ENCODE measurements at regions not wholly inside any gene's neighbourhood (a gene's known extent, or its start where the extent isn't known, plus 50 kb on each side); places are given as distances from the start of the nearest gene placed in this dataset.

DNA sequence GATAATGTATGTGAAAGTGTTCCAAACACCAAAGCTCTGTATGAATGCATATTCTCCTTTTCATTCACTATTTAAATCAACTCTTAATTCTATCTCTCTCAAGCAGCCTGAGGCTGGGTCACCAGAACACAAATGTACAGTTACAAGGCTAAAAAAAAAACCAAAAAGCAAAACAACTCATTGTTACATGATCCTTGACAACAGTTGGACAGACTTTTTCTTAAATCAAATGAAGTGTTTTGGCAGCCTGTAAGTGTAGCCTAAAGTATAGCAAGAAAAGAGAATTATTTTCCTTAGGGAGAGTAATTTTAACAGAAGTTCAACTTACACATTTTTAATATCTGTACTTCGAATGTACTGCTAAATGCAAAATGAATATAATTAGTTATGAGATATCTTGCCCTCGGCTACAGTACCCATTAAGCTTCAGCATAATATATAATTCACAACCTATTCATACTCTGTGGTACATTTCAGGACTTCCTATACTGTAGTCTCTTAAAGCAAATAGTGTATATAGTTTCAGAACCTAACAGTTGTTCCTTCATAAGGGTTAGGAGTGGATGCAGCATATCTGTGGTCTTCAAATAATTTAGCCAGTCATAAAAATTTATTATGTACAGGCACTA is 214.0 kb upstream of the BTG1 start:
- DNase-seq (ENCODE audit: low spot score), result no peak

DNA sequence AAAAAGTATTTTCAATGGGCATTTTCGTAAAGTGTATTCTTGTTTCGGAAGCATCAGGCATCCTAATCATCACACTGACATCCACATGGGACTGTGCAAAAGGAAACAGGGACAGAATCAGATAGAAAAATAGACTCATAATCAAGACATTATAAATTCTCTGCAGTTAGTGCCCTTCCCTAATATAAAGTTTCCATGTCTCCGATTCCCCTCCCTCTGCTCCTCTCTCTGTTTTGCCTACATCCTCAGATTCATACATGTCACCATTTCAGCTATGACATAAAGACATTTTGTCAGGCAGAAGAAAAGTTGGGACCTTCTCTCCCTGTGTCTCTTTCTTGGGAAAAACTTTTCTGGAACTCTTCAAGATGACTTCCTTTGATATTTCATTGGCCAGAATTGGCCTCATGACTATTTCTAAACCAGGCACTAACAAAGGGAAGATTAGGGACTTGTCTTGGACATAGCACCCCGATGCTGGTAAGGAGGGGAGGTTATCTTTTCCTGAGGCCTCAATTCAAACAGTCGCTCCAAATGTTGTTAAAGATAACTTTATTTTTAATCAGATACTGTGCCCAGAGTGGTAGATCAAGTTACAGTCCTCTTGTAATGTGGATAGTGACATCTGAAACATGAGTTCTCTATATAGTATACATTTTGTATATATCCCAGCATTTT is 212.1 kb upstream of the BTG1 start:
- DNase-seq (ENCODE audit: low spot score), result no peak

DNA sequence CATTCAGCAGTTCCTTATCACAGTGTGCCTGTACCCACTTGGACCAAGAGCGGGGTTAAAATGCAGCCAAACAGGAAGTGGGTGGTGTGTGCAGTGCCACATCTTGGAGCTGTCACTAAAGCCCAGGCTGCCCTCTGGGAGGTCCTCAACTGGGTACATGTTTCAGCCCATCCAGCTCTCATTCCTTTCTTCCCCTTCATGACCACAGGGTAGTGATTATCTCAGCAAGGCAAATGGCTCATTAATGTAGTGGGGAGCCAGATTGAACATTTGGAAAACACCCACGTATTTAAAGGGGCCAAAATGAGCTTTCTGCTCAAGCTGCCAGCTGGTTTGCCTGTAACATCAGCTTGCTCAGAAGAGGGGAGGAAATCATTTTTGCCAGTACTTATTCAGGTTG is 210.8 kb upstream of the BTG1 start:
- no peak for DNase-seq (ENCODE audit: low spot score)

DNA sequence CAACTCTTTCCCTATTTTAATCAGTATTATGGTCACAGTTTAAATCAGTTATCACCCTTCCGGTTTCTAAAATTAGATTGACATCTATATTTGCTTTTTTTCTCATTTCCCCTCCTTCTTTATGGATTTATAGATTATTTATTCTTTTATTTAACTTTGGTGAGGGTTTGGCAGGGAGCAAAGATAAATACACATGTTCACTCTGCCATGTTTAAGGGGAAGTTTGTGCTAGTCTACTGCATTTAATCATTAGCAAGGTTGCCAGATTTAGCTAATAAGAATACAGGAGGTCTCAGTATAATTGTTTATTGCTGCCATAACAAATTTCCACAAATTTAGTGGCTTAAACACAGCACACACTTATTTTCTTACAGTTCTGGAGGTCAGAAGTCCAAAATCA is 204.0 kb upstream of the BTG1 start:
- DNase-seq (ENCODE audit: low spot score), result no peak

DNA sequence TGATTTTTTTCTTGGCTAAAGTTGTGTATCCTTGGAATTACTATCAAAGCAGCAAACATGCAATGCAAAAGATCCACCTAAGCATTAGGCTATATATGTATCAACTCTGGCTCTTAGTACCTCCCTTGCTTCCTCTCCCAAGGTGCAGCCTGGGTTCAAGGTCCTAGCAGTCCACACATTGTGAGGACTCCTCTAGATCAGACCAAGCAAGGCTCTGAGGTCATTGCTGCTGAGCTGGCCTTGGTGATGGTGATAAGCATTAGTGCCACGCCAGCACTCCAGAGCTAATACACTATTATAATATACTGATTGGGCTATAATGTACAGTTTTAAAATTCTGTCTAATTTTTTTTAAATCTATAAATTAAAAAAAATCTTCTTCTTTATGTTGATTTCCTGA is 196.9 kb upstream of the BTG1 start:
- DNase-seq (ENCODE audit: low spot score), result no peak

DNA sequence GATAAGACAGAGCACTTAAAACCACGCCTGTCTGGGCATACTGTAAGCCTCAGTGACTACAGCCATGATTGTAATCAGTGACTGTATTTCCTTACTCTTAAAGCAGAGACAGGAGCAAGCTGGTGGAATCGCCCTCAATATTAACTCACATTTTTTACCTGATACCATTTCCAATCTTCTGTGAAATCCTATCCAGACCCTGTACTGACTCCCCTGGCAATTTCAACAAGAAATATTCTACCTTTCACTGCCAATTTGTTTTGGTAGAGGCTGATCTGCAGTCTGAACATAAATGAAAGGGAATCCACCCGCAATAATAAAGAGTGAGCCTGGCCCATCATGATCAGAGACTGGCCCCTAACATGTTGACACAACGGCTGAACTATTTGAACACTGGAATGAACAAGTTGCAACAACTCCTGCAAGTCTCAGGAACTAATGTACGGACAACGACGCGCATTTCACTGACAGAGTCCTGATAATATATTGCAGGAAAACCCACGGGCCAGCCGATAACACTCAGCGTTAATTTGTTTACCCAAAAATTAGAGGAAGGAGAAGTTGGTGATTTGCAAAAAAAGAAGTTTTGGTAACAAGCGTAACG is 195.5 kb upstream of the BTG1 start:
- no peak for DNase-seq (ENCODE audit: low spot score)

DNA sequence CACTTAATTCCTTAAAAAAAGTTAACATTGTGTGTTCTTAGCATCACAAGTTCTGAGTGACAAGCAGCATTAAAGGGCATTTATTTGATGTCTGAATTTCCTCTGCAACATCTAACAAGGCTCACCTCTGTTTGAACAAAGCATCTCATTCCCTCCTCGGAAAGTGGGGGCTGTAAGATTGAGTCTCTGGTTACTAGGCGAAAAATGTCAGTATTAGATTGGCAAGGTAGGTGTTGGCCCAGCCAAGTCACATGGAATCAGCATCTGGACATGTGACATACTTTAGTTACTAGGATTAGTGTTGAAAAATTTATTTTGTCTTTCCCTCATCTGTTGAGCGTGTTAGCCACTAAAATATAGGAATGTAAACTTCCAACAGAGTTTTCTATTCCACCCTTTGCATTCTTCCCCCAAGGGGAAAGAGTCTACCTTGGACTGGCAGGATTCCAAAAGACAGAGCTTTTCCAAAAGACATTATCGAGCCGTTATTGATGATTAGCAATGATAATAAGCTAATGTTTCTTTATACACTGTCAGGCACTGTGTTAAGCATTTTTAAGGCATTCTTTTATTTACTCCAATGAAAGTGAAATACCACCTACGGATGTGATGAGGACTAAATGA is 194.9 kb upstream of the BTG1 start:
- DNase-seq (ENCODE audit: low spot score), result no peak

DNA sequence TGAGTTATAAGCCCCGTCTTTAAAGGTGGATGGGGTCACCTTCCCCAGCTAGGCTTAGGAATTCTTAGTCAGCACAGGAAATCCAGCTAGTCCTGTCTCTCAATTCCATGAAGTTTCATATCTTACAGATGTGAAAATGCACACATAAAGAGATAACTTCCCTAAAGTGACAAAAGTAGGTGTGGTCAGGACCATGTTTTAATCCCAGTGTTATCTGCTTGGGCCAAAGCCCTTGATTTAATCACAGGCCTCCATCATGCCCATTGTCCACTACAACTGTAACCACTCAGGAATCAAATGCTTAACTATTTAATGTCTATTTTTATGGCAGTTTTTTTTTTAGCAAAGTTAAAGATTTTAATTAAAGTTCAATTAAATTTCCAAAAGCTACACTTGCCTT is 194.4 kb upstream of the BTG1 start:
- DNase-seq (ENCODE audit: low spot score), result no peak

DNA sequence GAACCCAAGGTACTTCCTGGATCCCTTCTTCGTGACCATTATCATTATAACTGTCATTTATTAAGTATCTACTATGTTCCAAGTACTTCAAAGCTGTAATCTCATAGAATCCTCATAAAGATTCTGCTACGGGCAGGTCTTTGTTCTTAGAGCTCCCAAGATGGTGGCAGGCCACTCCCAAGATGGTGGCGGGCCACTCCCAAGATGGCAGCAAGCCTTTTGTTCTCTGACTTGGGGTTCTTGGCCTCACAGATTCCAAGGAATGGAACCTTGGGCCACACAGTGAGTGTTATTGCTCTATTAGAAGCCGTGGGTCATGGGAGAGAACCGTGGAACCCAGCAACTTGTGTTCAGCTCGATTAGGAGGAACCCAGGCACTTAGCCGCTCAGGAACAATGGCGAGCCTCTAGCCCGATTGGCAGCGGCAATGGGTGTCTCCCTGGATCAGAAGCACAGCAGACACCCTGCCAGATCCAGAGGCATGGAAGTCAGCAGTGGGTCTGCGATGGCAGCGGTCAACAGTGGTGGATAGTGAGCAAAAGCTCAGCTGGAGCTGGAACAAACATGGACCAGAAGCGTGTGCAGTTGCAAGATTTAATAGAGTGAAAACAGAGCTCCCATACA is 193.7 kb upstream of the BTG1 start:
- DNase-seq (ENCODE audit: low spot score), result no peak

DNA sequence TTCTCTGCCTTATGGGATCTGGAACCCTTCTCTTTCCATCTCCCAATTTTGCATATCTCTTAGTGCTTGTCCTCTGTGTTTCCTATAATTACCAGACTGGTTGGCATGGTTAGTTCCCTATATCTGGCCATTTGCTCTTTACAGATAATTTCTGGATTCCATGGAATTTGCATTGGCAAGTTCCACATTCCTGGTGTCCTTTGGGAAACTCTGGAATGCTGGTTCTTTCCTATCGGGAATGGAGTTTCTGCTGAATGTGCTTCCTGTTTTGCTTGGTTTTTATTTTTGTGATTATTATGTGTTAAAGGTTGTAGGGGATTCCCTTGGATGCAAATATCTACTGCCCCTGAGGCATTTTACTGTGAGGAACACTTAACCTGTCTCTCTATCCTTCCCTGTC is 193.0 kb upstream of the BTG1 start:
- DNase-seq (ENCODE audit: low spot score), result no peak

DNA sequence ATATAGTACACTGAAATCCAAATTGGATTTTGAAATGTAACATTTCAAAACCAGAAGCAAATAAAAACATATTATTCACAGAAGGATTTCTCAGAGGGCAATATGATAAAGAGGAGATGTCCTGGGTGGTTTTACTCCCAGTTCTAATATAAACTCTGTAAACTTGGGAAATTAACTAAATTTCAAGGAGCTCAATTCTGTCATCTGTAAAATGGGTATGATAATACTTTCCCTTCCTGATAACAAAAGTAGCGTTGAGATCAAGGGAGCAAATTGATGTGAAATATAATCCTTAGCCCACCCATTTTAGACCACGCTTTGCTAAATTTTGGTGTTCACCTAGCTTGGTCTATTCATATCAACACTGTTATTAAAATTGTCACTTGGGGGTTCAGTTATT is 192.5 kb upstream of the BTG1 start:
- no peak for DNase-seq (ENCODE audit: low spot score)

DNA sequence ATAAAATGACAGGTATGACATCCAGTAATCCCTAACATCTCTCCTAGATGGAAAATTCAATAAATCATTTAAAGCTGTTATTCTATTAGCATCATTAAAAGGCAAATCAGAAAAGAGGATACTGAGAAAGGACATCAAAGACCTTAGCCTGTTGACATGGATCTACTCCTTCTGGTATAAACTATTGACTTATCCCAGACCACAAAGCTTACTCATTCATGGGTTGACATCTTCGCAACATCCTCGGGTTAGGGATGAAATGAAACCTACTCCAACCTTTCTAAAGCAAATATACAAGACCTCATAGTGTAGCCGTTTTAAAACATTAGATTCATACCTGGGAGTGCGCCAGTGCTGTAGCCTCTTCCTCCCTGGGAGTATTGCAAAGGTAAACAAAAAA is 191.5 kb upstream of the BTG1 start:
- no peak for DNase-seq (ENCODE audit: low spot score)

DNA sequence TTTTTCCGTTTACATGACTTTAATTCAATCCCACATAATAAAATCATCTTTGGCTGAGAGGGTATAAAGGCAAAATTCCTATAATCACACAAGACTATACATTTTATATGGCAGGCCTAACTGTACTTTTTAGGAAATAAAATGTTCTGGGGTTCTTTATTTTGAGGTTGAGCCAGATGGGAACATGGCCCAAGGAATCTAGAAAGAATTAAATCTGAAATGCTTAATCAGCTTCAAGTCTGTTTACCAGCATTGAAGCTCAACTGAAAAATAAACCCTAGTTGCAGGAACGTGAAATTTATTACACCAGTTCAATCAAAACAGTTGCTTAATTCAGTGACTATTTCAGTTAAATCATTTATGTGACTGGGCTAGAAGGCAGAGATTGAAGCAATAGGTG is 191.0 kb upstream of the BTG1 start:
- no peak for DNase-seq (ENCODE audit: low spot score)

DNA sequence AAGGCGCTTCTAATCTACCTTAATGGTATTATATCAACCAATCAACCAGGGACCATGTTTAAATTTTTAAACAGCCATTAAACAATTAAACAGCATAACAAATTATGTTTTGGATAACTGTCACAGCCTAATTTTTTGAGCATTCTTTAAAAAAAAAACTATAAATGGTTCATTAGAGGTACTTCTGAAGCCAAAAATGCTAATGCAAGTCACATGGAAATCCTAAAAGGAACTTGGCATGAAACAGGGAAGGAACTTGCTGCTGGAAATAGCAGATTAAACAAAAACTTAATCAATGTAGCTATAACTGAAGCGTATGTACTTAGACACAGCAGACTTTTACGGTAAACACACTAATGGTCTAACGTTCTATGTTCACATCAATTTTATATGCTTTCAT is 190.2 kb upstream of the BTG1 start:
- DNase-seq (ENCODE audit: low spot score), result no peak

DNA sequence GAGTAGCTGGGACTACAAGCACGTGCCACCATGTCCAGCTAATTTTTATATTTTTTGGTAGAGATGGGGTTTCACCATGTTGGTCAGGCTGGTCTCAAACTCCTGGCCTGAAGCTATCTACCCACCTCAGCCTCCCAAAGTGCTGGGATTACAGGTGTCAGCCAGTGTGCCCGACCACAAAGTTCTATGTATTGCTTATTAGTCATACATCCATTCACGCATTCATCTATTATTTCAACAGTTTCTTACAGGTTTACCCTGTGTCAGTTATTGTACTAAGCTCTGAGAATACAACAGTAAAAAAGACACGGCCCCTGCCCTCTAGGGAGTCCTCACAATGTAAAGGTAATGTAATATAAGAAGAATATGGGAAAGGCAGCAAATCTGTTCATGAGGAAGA is 188.9 kb upstream of the BTG1 start:
- no peak for DNase-seq (ENCODE audit: low spot score)

DNA sequence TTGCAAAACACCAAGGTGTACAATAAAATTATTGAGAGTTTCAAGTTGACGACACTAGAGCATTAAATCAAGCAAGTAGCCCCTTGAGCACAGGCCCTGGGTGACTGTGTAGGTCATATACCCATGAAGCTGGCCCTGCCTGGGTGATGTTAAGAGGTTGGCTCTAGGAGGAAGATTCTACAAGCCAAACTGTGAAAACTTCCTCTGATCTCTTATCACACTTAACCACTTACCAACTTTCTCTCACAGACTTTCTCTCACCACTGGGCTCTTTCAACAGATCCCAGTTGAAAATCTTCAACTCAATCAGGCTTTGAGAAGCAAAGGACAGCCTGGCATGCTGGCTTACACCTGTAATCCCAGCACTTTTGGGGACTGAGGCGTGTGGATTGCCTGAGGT is 186.9 kb upstream of the BTG1 start:
- no peak for DNase-seq (ENCODE audit: low spot score)

DNA sequence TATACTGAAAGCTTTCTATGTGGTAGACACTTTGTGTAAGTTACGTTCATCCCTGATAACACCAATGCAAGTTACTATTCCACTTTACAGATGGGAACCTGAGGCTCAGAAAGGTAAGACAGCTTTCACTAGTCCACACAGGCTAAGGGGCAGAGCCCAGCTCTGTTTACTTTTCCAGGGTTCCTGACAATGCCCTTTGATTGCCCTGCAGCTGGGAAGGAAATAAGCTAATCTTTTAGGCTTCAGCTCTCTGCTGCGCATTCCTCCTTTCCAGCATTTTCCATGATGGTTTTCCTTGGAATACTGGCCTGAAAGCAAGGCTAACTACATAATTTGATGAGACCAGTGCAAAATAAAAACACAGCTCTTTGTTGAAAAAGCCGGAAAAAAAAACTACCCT is 185.7 kb upstream of the BTG1 start:
- peak; percentile 15 for DNase-seq (ENCODE audit: low spot score)

DNA sequence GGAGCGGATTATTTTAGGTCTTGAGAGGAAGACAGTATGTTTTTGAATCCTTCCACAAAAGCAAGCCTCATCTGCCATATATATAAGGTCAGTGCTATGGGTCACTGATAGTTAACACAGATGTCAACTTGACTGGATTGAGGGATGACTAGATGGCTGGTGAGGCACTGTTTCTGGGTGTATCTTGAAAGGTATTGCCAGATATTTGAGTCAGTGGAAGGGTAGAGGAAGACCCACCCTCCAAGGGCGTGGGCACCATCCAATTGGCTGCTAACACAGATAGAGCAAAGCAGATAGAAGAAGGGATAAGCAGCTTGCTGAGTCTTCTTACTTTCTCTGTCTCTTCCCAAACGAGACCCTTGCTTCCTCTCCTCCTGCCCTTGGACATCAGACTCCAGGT is 185.0 kb upstream of the BTG1 start:
- no peak for DNase-seq (ENCODE audit: low spot score)

DNA sequence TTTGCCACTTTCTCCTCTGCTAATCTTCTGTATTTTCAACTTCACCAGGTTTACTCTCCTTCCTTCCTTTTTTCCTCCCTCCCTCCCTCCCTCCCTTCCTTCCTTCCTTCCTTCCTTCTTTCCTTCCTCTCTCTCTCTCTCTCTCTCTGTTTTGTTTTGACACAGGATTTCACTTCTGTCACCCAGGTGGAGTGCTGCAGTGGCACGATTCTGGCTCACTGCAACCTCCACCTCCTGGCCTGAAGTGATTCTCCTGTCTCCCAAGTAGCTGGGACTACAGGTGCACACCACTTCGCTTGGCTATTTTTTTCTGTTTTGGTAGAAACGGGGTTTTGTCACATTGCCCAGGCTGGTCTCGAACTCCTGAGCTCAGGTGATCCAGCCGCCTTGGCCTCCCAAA is 181.2 kb upstream of the BTG1 start:
- DNase-seq (ENCODE audit: low spot score), result no peak

DNA sequence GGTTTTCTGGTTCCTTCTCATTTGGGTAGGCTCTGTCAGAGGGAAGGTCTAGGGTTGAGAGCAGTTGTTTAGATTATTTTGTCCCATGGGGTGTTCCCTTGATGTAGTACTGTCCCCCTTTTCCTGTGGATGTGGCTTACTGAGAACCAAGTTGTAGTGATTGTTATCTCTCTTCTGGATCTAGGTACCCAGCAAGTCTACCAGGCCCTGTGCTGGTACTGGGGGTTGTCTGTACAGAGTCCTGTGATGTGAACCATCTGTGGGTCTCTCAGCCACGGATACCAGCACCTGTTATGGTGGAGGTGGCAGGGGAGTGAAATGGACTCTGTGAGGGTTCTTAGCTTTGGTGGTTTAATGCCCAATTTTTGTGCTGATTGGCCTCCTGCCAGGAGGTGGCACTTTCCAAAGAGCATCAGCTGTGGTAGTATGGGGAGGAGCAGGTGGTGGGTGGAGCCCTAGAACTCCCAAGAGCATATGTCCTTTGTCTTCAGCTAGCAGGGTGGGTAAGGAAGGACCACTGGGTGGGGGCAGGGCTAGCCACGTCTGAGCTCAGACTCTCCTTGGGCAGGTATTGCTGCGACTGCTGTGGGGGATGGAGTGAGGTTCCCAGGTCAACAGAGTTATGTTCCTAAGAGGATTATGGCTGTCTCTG is 179.3 kb upstream of the BTG1 start:
- no peak for DNase-seq (ENCODE audit: low spot score)

DNA sequence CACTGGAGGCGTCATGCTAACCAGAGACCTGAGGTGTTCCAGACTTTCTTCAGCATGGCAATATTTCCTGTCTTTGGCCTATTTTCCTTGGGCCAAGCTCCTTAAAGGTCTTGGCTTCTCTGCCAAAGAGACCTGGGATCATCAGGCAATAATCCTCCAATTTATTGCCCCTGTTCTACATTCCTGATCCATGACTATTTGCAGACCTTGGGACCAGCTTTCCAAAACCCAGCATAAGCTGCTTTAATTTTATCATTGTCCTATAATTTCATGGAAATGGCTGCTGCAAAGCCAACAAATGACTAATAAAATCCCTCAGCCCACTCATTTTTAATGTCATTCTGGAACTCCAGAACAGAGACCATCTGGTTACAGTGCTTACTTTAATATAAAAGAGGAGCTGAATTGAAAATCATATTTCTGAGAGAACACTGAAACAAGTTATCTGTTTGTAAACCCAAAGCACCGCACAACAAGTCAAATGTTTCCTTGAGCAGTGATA is 166.9 kb upstream of the BTG1 start:
- no peak for DNase-seq (ENCODE audit: low spot score)

DNA sequence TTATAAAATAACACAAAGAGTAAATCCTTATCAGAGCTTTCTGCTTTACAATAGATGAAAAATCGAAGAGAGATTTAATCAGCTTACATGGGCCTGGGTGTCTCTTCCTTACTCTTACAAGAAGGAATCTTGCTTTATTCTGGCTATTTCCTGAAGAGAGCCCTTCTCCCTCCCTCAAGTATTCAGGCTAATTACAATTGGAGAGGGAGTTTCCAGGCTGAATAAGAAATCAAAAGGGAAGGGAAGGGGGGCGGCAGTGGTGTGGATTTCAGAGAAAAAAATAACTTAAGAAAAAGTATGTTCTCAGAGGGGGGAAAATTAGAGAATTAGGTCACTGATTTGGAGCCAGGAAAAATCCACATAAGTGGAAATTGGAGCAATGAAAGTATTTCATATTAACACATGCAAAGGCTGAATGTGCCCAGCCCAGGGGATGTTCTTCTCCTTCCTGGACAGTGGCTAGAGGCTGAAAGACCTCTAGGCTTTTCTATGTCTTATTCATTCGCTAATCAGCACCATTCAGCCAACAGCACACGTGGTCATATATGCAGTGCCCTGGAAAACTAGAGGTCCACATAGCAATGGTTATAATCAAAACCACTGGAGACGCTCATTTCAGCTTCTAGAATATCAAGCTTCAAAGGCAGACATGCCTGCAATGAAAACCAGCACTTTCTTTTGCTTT is 158.9 kb upstream of the BTG1 start:
- peak; percentile 21 for DNase-seq (ENCODE audit: low spot score)

Measured in iPS-NIHi11 (cell line).